HG03196 (cell line): ENCODE measurements at regions not wholly inside any gene's neighbourhood (a gene's known extent, or its start where the extent isn't known, plus 50 kb on each side); places are given as distances from the start of the nearest gene placed in this dataset.

Source experiments
- ATAC-seq: cut with Tn5 transposase; IDR thresholded peaks from one replicate; pipeline ENCODE4 v1.9.1; 2021; ENCODE audit not compliant: unreplicated experiment

DNA sequence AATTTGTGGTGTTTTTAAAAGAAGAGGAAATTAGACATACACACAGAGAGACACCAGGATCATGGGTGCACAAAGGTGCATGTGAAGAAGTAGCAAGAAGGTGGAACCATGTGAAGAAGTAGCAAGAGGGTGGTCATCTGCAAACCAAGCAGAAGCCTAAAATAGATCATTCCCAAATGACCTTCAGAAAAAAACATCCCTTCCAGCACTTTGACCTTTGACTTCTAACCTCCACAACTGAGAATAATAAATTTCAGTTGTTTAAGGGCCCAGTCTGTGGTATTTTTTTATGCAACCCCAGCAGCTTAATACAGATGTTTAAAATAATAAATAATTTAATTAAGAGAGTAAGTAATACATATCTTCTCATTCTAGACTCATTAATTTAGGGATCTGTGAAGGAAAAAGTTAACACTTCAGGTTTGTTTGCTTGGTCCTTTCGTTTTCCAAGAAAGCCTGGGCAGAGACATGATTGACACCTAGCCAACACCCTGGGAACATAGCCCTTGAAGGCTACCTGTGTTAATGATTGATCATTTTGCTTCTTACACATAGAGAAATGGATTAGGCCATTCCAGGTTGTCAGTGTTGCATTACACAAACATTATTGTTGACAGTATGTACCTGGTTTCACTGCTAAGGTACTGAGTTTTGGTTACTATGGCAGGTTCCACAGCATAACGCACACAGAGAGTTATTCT lies 1331.2 kb upstream of the GBE1 start:
- ATAC-seq, result no peak

DNA sequence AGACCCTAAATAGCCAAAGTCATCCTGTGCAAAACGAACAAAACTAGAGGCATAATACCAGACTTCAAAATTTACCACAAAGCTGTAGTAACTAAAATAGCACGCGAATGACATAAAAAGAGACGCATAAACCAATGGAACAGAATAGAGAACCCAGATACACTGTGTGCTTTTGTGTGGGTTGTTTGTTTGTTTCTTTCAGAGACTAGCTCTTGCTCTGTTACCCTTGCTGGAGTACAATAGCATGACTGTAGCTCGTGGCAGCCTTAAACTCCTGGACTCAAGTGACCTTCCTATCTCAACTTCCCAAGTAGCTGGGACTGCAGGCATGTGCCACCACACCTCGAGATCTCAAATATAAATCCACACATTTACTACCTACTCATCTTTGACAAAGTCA lies 1314.6 kb upstream of the GBE1 start:
- ATAC-seq, result no peak

DNA sequence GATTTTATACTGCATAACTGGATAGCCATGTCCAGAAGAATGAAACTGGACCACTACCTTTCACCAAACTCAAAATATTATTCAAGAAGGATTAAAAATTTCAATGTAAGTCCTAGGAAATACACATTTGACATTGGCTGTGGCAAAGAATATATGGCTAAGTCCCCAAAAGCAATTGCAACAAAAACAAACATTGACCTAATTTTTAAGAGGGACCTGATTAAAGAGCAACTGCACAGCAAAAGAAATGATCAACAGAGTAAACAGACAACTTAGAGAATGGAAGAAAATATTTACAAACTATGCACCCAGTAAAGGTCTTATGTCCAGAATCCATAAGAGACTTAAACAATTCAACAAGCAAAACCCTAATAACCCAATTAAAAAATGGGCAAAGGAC lies 1313.0 kb upstream of the GBE1 start:
- ATAC-seq, result no peak

DNA sequence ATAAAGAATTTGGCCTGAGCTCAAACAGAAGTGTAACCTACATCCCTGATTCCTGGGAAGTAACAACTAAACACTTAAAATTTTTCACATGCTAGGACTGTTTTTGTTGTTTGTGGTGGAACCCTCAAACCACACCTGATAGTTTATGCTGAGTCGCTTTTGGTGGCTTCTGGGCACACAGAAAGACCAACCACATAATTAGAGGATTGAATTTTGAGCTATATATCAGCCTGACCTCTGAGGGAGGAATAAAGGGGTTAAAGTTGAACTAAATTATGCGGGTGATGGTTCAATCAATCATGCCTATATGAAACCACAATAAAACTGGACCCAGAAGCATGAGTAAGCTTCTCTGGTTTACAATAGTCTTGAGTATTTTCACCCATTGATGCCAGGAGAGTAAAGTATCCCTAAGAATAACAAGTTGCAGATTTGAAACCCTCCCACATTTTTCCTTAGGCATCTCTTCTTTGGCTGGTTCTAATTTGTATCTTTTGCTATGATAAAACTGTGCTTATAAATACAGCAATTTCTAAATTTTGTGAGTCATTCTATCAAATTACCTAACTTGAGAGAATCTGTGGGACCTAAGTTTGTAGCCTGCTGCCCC lies 1304.5 kb upstream of the GBE1 start:
- no peak for ATAC-seq

DNA sequence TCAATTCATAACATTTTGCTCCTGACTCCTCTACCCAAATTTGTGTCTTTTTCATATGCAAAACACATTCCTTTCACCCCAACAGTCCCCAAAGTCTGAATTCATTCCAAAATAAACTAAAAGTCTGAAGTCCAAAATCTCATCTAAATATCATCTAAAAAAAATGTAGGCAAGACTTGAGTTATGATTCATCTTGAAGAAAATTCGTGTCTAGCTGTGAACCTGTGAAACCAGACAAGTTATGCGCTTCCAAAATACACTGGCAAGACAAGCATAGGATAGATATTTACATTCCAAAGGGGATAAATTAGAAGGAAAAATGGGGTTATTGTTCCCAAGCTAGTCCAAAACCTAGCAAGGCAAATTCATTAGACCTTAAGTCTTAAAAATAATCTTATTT lies 1302.0 kb upstream of the GBE1 start:
- no peak for ATAC-seq

DNA sequence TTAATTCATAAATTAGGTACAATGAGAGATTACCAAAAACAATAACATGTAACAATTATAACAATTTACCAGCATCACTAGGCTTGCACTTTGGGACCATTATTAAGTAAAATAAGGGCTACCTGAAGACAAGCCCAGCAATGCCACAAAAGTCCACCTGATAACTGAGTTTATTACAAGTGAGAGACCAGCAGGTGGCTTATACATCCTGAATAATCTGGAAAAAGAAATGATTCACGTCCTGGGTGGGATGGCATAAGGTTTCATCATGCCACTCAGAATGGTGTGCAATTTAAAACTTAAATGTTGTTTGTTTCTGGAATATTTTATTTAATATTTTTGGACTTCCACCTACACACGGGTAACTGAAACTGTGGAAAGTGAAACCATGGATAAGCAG lies 1287.1 kb upstream of the GBE1 start:
- ATAC-seq, result no peak

DNA sequence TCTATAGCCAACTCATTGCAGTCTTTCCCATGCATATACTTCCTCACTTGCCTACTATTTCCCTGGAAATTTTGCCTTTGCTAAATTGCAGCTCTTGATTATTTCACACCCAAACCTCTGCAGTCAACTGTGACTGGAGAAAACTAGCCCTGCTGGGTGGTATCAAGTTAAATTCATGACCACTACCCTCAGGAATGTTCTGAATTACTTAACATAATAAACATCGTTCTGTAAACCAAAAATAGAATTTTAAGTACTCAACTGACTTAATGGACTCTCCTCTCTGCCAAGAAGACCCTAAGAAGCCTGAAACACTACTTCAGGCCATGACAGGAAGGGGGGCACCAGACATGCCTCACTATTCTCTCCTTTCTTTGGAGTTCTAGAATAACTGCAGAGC lies 1278.0 kb upstream of the GBE1 start:
- no peak for ATAC-seq

DNA sequence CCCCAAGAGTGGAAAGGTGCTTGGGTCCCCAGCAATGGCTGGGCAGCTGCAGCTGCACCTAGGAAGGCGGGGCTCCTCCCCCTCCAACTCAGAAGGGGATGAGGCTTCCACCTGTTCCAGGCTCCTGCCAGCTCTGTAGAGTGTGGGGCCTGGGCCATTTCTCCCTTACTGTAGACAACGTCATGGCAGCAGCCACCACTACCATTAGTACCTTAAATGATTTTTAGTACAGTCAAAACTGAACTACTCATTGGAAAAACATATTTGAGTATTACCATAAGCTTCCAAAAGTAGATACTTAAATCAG lies 1274.2 kb upstream of the GBE1 start:
- no peak for ATAC-seq

DNA sequence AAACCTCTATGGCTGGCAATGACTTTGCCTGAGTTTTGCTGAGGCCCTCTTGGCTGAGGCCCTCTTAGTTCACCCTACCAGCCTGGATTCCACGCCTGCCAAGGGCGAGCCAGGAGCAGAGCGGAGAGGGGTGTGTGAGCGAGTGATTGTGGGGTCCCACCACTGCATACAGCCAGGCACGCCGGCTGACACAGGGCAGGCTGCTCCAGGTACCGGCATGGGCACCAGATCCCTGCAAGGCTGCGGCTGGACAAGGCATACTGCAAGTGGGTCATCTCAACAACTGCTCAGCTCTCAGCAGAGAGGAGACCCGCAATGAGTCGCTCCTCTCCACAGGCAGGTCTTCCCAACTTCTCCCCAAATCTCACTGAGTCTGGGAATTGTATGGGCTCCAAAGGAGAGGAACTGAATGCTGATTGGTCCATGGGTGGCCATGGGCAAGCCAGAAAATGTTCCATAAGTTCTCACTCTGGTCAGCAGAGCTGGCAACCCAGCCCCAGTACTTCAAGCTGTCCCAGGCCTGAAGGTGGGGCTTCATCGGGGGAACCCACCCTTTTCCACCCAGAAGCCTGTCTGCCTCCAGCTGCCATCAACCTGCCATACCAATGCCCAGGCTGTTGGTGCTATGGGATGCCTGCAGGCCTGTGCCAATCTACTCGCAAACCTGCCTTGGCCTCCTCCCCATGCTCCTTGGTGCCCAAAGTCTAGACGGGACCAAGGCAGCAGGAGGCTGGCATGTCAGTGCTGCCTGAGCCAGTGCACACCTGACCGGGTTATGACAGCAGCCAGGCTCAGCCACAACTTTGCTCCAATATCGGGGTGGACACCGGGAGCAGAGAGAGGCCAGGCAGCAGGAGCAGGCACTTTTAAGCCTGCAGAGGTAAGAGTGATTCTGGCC lies 1273.6 kb upstream of the GBE1 start:
- ATAC-seq, result no peak

DNA sequence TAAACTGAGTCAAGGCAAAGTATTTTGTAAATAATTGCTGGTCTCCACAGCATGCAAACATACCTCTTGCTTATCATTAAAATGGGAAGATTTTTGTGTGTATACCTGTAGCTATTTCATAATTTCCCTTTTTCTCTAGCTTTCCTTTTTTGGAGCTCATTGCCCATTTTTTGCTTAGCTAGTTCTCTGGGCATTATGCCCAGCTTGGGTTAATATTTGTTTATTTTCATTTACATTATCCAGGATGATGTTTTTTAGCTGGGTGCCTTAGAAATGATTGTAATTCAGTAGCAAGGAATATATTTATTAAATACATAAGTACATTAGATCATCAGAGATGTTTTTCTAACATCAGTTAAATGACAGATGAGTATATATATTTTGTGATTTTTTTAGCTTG lies 1271.7 kb upstream of the GBE1 start:
- ATAC-seq, result no peak

DNA sequence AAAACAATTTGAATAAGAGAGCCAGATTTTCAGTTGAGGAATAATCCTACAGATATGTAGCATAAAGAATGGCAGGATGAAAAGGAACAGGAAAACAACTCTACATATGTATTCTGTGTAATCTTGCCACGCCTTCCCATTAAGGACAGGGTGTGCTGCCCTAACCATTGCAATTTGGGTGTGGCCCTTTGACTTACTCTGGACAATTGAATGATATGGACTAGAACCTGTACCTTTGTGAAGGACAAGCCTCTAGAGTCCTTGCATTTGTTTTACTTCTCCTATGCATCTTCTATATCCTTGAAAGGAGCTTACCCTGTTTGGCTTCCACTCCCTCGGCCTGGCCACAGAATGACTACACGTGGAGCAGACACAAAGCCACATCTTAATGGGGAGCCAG lies 1261.6 kb upstream of the GBE1 start:
- no peak for ATAC-seq

DNA sequence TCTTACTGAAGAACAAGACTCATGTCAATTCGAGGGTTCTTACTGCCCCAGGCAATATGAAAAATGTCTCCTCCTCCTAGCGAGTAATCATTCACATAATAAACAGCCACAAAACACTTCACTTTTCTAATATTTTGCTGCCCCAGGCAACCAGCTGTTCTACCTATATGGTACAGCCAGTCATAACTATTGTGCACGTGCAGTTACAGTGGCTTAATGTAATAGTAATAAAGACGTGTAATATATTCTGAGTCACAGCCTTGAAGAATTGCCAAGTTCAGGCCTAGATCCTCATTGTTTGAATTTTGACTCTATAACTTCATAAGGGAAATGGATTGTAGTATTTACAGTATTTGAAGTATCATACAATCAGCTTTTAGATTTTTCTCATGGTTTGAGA lies 1250.0 kb upstream of the GBE1 start:
- no peak for ATAC-seq

DNA sequence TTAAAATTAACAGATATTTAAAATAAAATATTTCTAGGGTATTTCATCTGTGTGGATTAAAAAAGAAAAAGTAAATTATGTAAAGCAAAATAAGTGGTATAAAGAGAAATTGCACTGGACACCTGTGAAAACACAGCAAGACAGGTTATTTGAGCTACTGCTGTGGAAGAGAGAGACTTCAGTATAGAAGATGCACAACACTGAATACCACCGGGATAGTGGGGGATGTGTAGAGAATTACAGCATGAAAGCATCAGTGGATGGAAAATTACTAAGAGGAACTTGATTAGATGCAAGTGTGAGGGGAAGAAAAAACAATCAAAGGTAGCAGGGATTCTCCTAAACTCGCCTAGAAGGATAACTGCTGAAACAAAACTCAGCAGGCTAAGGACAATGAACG lies 1242.5 kb upstream of the GBE1 start:
- no peak for ATAC-seq

DNA sequence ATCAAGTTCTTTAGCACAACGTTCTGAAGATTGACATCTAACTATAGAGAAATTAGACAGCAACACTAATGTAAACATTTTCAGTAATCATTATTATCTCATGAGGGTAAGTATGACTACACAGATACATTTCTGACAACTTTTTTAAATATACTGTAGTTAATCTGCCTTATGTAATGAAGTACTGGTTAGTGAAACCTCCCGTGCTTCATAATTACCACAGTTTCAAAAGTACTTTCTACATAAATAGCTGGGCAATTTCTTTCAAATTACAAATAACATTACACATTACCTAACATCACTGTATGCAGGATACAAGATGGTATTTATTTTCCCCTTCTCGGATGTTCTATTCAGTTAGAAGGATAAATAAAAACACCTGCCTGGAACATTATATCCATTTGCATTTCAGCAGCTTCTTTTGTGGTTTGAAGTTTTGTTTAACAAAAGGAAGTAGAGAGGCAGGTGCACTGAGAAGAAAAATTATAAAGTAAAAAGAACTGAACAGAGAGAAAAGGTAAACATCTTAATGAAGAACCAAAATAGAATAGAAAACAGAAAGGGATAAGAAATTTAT lies 1241.5 kb upstream of the GBE1 start:
- ATAC-seq, result no peak

DNA sequence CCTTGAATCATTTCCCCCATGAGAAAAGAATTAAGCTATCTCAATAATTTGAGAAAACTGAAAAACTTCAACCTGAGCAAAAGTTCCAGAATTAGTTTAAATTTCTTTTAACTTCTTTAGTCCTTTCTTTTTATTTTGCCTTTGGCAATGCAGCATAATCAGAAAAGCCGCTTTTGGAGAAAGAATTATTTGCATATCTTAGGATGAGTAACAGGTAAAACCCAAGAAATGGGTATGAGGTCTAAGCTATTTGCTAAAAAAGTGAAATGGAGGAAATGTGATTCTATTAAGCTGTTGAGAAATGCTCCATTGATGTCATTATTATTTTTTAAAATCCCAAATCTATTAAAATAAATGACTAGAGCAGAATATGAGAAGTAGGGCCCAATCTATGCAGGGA lies 1238.3 kb upstream of the GBE1 start:
- no peak for ATAC-seq

DNA sequence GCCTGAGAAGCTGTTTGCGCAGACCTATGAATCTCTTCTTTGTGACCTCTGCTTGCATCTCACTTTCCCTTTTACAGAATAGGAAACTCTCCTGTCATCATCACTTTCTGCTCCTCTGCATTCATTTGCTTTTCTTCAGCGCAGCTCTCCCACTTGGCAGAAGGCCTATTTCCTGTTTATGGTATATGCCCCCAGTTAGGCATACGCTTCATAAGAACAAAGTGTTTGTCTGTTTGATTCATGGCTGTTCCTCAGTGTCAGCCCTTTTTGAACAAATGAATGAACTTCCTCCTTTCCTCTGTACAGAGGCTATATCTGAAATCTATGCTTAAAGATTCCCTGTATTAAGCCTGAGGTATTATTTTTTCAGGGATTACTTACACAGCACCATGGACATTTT lies 1216.9 kb upstream of the GBE1 start:
- ATAC-seq, result no peak

DNA sequence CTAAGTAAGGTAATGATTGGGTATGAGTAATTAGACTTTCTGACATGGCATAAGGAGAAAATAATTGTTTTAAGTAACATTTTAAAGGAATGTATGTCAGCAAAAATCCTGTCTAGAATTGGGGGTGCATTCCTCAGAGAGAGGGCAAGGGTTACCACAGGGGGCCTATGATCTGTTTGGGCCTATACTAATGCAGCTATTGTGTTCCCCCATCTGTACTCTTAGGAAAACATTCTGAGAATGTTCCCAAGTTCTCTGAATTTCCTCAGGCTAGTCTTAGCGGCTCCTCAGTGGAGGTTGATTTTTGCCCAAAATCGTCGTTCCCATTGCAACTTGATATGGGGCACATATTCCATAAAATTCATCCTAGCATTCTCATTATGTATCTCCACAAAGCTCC lies 1216.4 kb upstream of the GBE1 start:
- no peak for ATAC-seq

DNA sequence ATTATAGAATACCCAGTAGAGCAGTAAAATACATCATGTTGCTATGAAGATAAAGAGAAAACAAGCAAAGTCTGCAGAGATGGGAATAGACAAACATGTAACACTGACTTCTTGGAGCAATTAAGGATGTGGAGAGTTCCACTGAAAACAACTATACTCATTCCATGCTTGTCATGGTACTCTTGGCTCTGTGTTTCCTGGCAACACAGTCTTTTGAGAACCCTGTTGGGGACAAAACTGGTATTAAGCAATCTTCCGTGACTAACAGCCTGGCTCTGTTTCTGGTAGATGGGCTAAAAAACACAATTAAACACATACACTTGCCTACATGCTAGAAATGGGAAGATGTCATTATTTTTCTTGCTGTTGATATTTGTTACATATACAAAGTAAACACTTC lies 1212.3 kb upstream of the GBE1 start:
- ATAC-seq, result no peak

DNA sequence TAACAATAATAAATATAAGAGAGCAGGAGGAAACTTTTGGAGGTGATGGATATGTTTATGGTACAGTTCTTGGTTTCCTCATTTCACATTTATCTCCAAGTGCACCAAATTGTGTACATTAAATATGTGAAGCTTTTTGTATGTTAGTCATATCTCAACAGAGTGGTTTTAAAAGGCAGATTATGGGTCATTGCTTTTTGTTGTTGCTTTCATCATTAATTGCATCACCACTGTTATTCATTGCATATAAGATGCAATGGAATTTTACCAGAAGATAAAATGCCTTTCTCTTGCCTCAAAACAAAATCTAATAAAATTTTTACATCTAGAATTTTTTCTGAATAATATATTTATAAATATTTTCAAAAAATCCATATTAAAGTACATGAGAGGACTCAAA lies 1198.9 kb upstream of the GBE1 start:
- no peak for ATAC-seq

DNA sequence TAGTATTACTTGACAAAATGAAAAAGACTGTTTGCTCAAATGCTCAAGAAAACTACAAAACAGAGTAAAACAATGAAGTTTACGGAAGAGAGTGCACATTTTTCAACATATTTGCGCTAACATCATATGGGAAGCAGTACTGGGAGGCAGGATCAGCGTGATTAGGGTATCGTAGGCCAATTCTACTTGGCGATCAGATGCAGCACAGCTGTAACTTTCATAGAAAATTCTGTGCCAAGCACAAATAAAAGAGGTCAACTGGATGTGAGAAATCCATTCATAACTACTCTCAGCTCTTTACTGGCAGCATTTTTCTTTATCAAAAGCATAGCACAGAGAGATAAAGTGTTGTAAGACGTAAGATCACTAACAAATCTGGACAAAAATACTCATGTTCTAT lies 1196.3 kb upstream of the GBE1 start:
- no peak for ATAC-seq

DNA sequence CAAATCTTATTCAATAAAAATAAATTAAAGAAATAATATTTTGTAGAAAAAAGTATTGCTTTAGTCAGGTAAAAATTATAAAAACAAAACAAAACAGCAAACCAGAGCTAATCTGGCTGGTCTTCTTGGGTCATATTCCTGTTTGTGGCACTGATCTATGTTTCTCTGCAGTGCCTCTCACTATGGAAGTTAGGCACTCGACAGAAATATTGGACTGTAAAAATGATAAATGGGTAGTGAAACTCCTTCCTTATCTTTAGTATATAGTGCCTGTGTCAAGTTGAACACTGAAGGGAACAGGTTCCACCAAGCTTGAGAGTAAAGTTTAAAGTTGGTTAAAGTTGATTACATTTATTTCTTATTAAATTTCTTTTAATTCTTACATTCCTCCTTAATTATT lies 1195.6 kb upstream of the GBE1 start:
- ATAC-seq, result no peak

DNA sequence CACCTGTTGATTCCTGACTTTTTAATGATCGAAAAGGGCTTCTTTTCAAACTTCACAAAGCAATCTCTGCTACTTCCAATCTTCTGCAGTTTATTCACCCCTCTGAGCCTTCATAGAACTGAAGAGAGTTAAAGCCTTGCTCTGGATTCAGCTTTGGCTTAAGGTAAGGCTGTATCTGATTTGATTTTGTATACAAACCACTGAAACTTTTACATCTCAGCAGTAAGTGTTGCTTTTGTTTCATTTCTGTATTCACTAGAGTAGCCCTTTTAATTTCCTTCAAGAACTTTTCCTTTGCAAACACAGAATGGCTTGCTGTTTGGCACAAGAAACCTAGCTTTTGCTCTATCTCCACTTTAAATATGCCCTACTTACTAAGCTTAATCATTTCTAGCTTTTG lies 1193.0 kb upstream of the GBE1 start:
- ATAC-seq, result no peak
